ENCODE measurements at regions not wholly inside any gene's neighbourhood (a gene's known extent, or its start where the extent isn't known, plus 50 kb on each side); places are given as distances from the start of the nearest gene placed in this dataset.
A peak's percentile ranks its signal among the peaks of the same experiment; 100 is the strongest.

DNA sequence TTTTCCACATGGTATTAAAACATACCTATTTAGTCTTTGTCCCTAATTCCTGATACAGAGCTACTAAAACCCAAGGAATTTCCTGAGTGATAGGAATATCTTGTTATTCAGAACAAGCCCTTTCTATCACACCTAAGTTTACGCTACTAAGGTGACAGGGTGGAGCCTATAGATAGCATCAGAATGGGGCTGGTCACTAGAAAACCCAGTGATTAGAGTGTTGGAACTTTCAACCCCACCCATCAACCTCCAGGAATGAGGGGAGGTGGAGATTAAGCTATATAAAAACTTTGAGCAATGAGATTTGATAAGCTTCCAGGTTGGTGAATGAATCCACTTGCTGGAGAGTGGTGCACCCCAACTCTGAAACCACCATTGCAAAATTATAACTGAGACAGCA is 62.1 kb upstream of the RNU6-1 start:
- no peak overlapping the region for H3K27ac ChIP-seq
- no peaks in the 10 kb centered on the region for H3K9me3 ChIP-seq
- H3K36me3 ChIP-seq = no peaks in the 10 kb centered on the region
- H3K4me3 ChIP-seq = no peak overlapping the region
- no peak for DNase-seq (ENCODE audit: low spot score)
- peaks cover 0 to 8% of the 10 kb centered on the region in 2 donors for H3K4me1 ChIP-seq
- H3K27me3 ChIP-seq = no peaks in the 10 kb centered on the region
- TF ChIP-seq CTCF (IDR thresholded peaks at IDR 0.05) = no peak

DNA sequence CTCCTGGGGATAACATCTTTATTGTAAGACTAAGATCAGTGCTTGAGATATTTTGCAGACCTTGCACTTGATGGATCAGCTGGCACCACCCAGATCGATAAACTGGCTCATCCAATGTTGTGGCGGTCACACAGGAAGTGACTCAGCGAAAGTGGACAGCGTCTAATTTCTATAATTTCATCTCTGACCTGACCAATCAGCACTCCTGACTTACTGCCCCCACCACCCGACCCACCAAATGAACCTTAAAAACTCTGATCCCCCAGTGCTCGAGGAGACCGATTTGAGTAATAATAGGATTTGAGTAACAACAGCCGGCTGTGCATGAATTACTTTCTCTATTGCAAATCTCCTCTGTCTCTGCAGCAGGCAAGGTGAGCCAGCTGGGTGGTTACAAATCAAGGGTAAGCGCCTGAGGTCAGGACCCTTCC is 62.7 kb upstream of the RNU6-1 start:
- H3K27ac ChIP-seq = no peak overlapping the region
- H3K4me3 ChIP-seq = no peak overlapping the region
- DNase-seq (ENCODE audit: low spot score) = no peak
- H3K27me3 ChIP-seq = no peaks in the 10 kb centered on the region
- no peaks in the 10 kb centered on the region for H3K9me3 ChIP-seq
- peaks cover 0 to 6% of the 10 kb centered on the region in 2 donors for H3K4me1 ChIP-seq
- no peaks in the 10 kb centered on the region for H3K36me3 ChIP-seq
- TF ChIP-seq CTCF (IDR thresholded peaks at IDR 0.05) = no peak

DNA sequence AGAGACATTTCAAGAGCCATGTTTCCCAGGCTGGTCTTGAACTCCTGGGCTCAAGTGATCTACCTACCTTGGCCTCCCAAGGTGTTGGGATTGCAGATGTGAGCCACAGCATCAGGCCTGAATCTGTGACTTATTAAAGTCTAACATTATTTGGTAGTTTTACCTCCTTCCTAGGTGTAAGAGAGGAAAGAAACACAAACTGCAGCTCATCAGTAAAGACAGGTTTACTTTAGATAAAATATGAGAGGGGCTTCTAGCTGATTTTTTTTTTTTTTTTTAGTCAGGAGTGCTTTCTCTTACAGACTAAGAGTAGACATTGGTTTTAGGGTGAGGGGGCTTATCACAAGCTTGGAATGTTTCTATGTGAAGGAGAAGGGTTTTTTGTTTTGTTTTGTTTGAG is 63.9 kb upstream of the RNU6-1 start:
- DNase-seq (ENCODE audit: low spot score) = no peak
- TF ChIP-seq CTCF (IDR thresholded peaks at IDR 0.05) = no peak

DNA sequence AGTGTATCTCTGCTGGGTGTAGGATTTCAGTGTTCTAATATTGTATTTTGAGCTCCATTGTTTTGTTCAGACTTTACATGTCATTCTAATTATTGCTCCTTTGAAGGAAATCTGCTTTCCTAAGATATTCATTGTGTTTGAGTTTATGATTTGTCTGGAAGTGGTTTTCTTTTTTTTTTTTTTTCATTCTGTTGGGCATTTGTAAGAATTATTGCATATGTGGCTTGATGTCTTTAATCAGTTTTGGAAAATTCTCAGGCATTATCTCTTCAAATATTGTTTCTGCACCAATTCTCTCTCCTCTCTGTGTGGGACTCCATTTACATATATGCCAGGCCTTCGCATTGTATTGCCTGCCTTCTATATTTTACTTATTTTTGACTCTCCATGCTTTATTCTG is 65.8 kb upstream of the RNU6-1 start:
- no peaks in the 10 kb centered on the region for H3K27me3 ChIP-seq
- H3K4me3 ChIP-seq = no peak overlapping the region
- peaks cover 0 to 3% of the 10 kb centered on the region in 2 donors for H3K4me1 ChIP-seq
- no peak overlapping the region for H3K27ac ChIP-seq
- H3K9me3 ChIP-seq = no peaks in the 10 kb centered on the region
- DNase-seq (ENCODE audit: low spot score) = no peak
- no peaks in the 10 kb centered on the region for H3K36me3 ChIP-seq
- TF ChIP-seq CTCF (IDR thresholded peaks at IDR 0.05) = no peak

More for the DNA sequence above, 63.9 kb upstream of the RNU6-1 start:
- Histone ChIP-seq H3K36me3 (no peaks in the 10 kb centered on the region), H3K4me3 (no peak overlapping the region), H3K9me3 (no peaks in the 10 kb centered on the region), H3K4me1 (peaks cover 0 to 3% of the 10 kb centered on the region in 2 donors), H3K27ac (no peak overlapping the region), H3K27me3 (no peaks in the 10 kb centered on the region)

DNA sequence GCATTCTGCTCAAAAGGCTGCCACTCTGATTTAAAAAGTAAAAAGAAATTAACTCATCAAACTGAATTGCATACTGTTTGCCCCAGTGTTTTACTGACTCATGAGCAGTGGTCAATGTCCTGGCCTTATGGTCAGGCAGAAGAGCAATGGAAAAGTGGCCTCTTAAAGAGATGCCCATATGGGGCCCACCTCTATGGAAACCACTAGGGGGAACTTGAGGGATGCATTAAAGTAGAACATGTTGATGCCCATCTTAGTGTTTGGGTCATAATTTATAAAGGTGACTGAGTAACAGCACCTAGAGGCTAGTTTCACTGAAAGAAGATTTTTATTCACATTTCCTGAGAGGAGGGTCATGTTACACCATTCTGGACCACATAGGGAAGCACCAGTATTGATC is 66.5 kb upstream of the RNU6-1 start:
- no peak overlapping the region for H3K4me3 ChIP-seq
- H3K27me3 ChIP-seq = no peaks in the 10 kb centered on the region
- no peaks in the 10 kb centered on the region for H3K9me3 ChIP-seq
- H3K4me1 ChIP-seq = peaks cover 0 to 3% of the 10 kb centered on the region in 2 donors
- TF ChIP-seq CTCF (IDR thresholded peaks at IDR 0.05) = peak in 1 of 2 donors; percentile 46
- no peak for DNase-seq (ENCODE audit: low spot score)
- H3K36me3 ChIP-seq = no peaks in the 10 kb centered on the region
- H3K27ac ChIP-seq = peak overlapping the region in 1 of 2 donors; percentile 65

DNA sequence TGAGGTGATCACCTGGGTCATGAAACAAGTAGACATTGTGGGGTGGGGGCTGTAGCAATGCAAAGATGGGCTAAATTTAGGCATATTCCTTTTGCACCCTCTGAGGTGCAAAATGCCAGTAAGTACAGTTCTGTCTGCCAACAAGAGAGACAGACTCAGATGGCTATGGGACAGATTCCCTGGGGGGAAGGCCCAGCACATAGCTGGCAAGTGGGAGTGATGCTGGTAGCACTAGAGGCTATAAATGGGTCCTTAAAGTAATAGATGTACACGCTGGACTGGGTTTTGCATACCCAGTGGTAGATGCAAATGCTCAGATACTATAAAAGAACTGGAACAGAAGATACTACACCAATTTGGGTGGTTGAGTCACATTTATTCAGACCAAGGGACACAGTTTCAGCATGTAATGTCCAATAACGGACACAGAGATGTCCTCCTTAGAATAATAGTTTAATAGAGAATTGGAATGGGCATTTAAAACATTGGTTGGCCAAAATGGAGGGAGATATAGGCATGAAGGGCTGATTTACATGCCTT is 67.4 kb upstream of the RNU6-1 start:
- DNase-seq (ENCODE audit: low spot score) = no peak
- Histone ChIP-seq H3K36me3 (no peaks in the 10 kb centered on the region), H3K4me3 (no peak overlapping the region), H3K27me3 (no peaks in the 10 kb centered on the region), H3K4me1 (peaks cover 0 to 3% of the 10 kb centered on the region in 2 donors), H3K27ac (peak overlapping the region in 1 of 2 donors; percentile 65), H3K9me3 (no peaks in the 10 kb centered on the region)
- TF ChIP-seq CTCF (IDR thresholded peaks at IDR 0.05) = no peak
